ENCODE measurements at regions not wholly inside any gene's neighbourhood (a gene's known extent, or its start where the extent isn't known, plus 50 kb on each side); places are given as distances from the start of the nearest gene placed in this dataset.

DNA sequence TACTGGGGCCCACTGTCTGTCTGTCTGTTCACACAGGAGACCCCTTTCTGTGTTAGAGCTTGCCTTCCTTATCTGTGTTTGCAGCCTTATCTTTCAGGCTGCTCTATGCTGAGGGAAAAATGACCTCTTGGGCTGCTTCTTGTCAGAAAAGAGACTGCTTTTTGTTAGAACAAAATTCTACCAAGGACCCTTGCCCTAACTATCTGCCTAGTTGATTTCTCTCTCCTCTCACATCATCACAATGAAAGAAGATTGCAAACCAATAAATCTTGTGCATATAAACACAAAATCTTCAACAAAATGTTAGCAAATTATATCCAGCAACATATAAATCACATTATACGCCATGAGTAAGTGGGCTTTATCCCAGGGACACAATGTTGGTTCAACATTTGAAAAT lies 1117.7 kb downstream of the CDH11 start:
- H3K4me1 ChIP-seq (ENCODE audit: control insufficient read depth, extremely low read depth, insufficient read depth, low read length), result no peaks in the 10 kb centered on the region
- H3K4me3 ChIP-seq (ENCODE audit: control insufficient read depth in 2 of 3, extremely low read depth in 1 of 3, insufficient read depth in 2 of 3, low read depth in 1 of 3, low read length in 3 of 3), result no peak overlapping the region
- no peaks in the 10 kb centered on the region for H3K79me2 ChIP-seq (ENCODE audit: control insufficient read depth, insufficient read depth, low read length)
- dilution Hi-C loops (cut with MboI; ENCODE audit: extremely low pct_ligation_motif_present, low sequenced_read_pairs), result no loop called here
- no peak for FAIRE-seq
- no peaks in the 10 kb centered on the region for H4K20me1 ChIP-seq (ENCODE audit: control insufficient read depth, extremely low read depth, insufficient read depth, low read length)
- H3K9me1 ChIP-seq (ENCODE audit: control insufficient read depth, extremely low read depth, insufficient read depth, low read length), result no peaks in the 10 kb centered on the region
- H3K9me3 ChIP-seq (ENCODE audit: control insufficient read depth, low read depth, low read length), result no peaks in the 10 kb centered on the region
- H3K27ac ChIP-seq (ENCODE audit: control insufficient read depth, insufficient read depth, low read length), result no peak overlapping the region
- no peaks in the 10 kb centered on the region for H3K36me3 ChIP-seq (ENCODE audit: control insufficient read depth in 2 of 2, extremely low read depth in 1 of 2, insufficient read depth in 2 of 2, low read length in 2 of 2)
- no peak for DNase-seq (ENCODE audit: low read depth, low spot score)
- no peak overlapping the region for H2AFZ ChIP-seq (ENCODE audit: control insufficient read depth, low read length)
- no peak overlapping the region for H3K4me2 ChIP-seq (ENCODE audit: control insufficient read depth, extremely low read depth, insufficient read depth, low read depth, low read length)
- no peak overlapping the region for H3K9ac ChIP-seq (ENCODE audit: control insufficient read depth, extremely low read depth, insufficient read depth, low read length)
- no peaks in the 10 kb centered on the region for H3K27me3 ChIP-seq (ENCODE audit: control insufficient read depth, extremely low read depth, insufficient read depth, low read length)
- TF ChIP-seq, protein P1, sequence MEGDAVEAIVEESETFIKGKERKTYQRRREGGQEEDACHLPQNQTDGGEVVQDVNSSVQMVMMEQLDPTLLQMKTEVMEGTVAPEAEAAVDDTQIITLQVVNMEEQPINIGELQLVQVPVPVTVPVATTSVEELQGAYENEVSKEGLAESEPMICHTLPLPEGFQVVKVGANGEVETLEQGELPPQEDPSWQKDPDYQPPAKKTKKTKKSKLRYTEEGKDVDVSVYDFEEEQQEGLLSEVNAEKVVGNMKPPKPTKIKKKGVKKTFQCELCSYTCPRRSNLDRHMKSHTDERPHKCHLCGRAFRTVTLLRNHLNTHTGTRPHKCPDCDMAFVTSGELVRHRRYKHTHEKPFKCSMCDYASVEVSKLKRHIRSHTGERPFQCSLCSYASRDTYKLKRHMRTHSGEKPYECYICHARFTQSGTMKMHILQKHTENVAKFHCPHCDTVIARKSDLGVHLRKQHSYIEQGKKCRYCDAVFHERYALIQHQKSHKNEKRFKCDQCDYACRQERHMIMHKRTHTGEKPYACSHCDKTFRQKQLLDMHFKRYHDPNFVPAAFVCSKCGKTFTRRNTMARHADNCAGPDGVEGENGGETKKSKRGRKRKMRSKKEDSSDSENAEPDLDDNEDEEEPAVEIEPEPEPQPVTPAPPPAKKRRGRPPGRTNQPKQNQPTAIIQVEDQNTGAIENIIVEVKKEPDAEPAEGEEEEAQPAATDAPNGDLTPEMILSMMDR (optimal IDR thresholded peaks at IDR 0.05 in 1 of 3, IDR thresholded peaks at IDR 0.05 in 1 of 3, conservative IDR thresholded peaks at IDR 0.05 in 1 of 3; ENCODE audit: extremely low read depth in 1 of 3, insufficient read depth in 2 of 3, low read length in 3 of 3), result no peak

DNA sequence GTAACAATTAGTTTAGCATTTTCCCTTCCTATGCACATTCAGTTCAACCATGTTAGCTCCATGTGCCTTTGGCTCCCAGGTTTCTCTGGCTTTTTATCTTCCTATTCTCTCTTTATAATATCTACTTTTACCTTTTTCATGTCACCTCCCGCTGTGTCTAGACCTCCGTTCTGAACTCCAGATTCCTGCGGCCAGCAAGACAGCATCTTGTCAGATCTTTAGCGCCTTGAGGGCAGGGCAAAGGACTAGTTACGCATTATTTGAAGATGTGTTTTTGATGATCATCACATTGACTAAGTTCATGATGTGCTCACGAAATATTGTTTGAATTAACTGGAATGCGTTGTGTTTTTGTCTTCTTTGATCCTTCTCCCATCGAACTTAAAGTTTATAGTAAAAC lies 1126.8 kb downstream of the CDH11 start:
- Histone ChIP-seq H3K36me3 (ENCODE audit: control insufficient read depth in 2 of 2, extremely low read depth in 1 of 2, insufficient read depth in 2 of 2, low read length in 2 of 2) (no peaks in the 10 kb centered on the region), H3K79me2 (ENCODE audit: control insufficient read depth, insufficient read depth, low read length) (no peaks in the 10 kb centered on the region), H3K27ac (ENCODE audit: control insufficient read depth, insufficient read depth, low read length) (no peak overlapping the region), H3K4me1 (ENCODE audit: control insufficient read depth, extremely low read depth, insufficient read depth, low read length) (no peaks in the 10 kb centered on the region), H2AFZ (ENCODE audit: control insufficient read depth, low read length) (no peak overlapping the region), H3K9me1 (ENCODE audit: control insufficient read depth, extremely low read depth, insufficient read depth, low read length) (no peaks in the 10 kb centered on the region), H3K4me2 (ENCODE audit: control insufficient read depth, extremely low read depth, insufficient read depth, low read depth, low read length) (no peak overlapping the region), H4K20me1 (ENCODE audit: control insufficient read depth, extremely low read depth, insufficient read depth, low read length) (no peaks in the 10 kb centered on the region), H3K9ac (ENCODE audit: control insufficient read depth, extremely low read depth, insufficient read depth, low read length) (no peak overlapping the region), H3K4me3 (ENCODE audit: control insufficient read depth in 2 of 3, extremely low read depth in 1 of 3, insufficient read depth in 2 of 3, low read depth in 1 of 3, low read length in 3 of 3) (no peak overlapping the region), H3K27me3 (ENCODE audit: control insufficient read depth, extremely low read depth, insufficient read depth, low read length) (no peaks in the 10 kb centered on the region), H3K9me3 (ENCODE audit: control insufficient read depth, low read depth, low read length) (no peaks in the 10 kb centered on the region)
- FAIRE-seq (no peak), DNase-seq (ENCODE audit: low read depth, low spot score) (no peak)
- no peak for TF ChIP-seq EZH2 (IDR thresholded peaks at IDR 0.05; ENCODE audit: low read length)
- TF ChIP-seq, protein P1 (optimal IDR thresholded peaks at IDR 0.05 in 1 of 3, IDR thresholded peaks at IDR 0.05 in 1 of 3, conservative IDR thresholded peaks at IDR 0.05 in 1 of 3; ENCODE audit: extremely low read depth in 1 of 3, insufficient read depth in 2 of 3, low read length in 3 of 3), result no peak
- dilution Hi-C loops (cut with MboI; ENCODE audit: extremely low pct_ligation_motif_present, low sequenced_read_pairs), result no loop called here

All from keratinocyte (primary cell).